ENCODE measurements at regions not wholly inside any gene's neighbourhood (a gene's known extent, or its start where the extent isn't known, plus 50 kb on each side); places are given as distances from the start of the nearest gene placed in this dataset.

GRCh38 chr3:34832865-34833508 is 806.3 kb upstream of the ARPP21 start:
- 59 to 87% (median 86%) methylated on average over 1 of the region's 1 CpG for WGBS, 4 donors
- intact Hi-C loops (cut with DNase I) = no loop called here
- H3K27ac ChIP-seq = no peak overlapping the region
- DNase-seq (no peak), ATAC-seq (no peak)
- H3K4me3 ChIP-seq = no peak overlapping the region
- no peaks in the 10 kb centered on the region for H3K9me3 ChIP-seq
- no peak for TF ChIP-seq POLR2A (IDR thresholded peaks at IDR 0.05)
- TF ChIP-seq CTCF (IDR thresholded peaks at IDR 0.05) = no peak
- H3K27me3 ChIP-seq = no peaks in the 10 kb centered on the region
- no peaks in the 10 kb centered on the region for H3K36me3 ChIP-seq
- no peaks in the 10 kb centered on the region for H3K4me1 ChIP-seq

GRCh38 chr3:34837848-34838741 is 801.2 kb upstream of the ARPP21 start:
- Histone ChIP-seq H3K36me3 (no peaks in the 10 kb centered on the region), H3K4me3 (no peak overlapping the region), H3K27ac (no peak overlapping the region), H3K27me3 (no peaks in the 10 kb centered on the region), H3K9me3 (no peaks in the 10 kb centered on the region), H3K4me1 (no peaks in the 10 kb centered on the region)
- no peak for TF ChIP-seq POLR2A (IDR thresholded peaks at IDR 0.05)
- no peak for TF ChIP-seq CTCF (IDR thresholded peaks at IDR 0.05)
- DNase-seq = no peak
- intact Hi-C loops (cut with DNase I) = no loop called here
- WGBS, 4 donors = 71 to 83% (median 76%) methylated on average over 4 of the region's 4 CpGs
- ATAC-seq = no peak

GRCh38 chr3:34842706-34843480 is 796.4 kb upstream of the ARPP21 start:
- H3K4me1 ChIP-seq = peaks cover 0 to 5% (median 0%) of the 10 kb centered on the region in 12 donors
- intact Hi-C loops (cut with DNase I) = no loop called here
- DNase-seq (no peak), ATAC-seq (peak in 1 of 4 donors; percentile 54)
- whole genome bisulfite sequencing, 4 donors = 31 to 39% (median 34%) methylated on average over 4 of the region's 4 CpGs
- no peak for TF ChIP-seq POLR2A (IDR thresholded peaks at IDR 0.05)
- no peak for TF ChIP-seq CTCF (IDR thresholded peaks at IDR 0.05)
- no peaks in the 10 kb centered on the region for H3K27me3 ChIP-seq
- H3K4me3 ChIP-seq = no peak overlapping the region
- no peaks in the 10 kb centered on the region for H3K9me3 ChIP-seq
- H3K36me3 ChIP-seq = no peaks in the 10 kb centered on the region
- no peak overlapping the region for H3K27ac ChIP-seq

- TF ChIP-seq CTCF (IDR thresholded peaks at IDR 0.05) (no peak), POLR2A (IDR thresholded peaks at IDR 0.05) (no peak)
- WGBS, 4 donors = 68 to 86% (median 80%) methylated on average over 2 of the region's 2 CpGs
- intact Hi-C loops (cut with DNase I) = no loop called here
Observed at GRCh38 chr3:34844323-34844620, 795.1 kb upstream of the ARPP21 start.

More at GRCh38 chr3:34844323-34844620, 795.1 kb upstream of the ARPP21 start:
- no peaks in the 10 kb centered on the region for H3K9me3 ChIP-seq
- no peaks in the 10 kb centered on the region for H3K27me3 ChIP-seq
- peaks cover 0 to 5% (median 0%) of the 10 kb centered on the region in 12 donors for H3K4me1 ChIP-seq
- no peak for DNase-seq
- H3K36me3 ChIP-seq = no peaks in the 10 kb centered on the region
- no peak for ATAC-seq
- no peak overlapping the region for H3K4me3 ChIP-seq
- no peak overlapping the region for H3K27ac ChIP-seq
